ENCODE measurements at regions not wholly inside any gene's neighbourhood (a gene's known extent, or its start where the extent isn't known, plus 50 kb on each side); places are given as distances from the start of the nearest gene placed in this dataset.

- Histone ChIP-seq H3K4me3 (no peak overlapping the region), H3K4me1 (no peaks in the 10 kb centered on the region), H3K36me3 (no peaks in the 10 kb centered on the region), H3K9me3 (no peaks in the 10 kb centered on the region), H3K27ac (no peak overlapping the region), H3K27me3 (no peaks in the 10 kb centered on the region)
- TF ChIP-seq POLR2A (IDR thresholded peaks at IDR 0.05) (no peak), CTCF (IDR thresholded peaks at IDR 0.05) (no peak)
- ATAC-seq = no peak
- DNase-seq = peak in 1 of 3 donors; percentile 24
- 91% methylated on average over 9 of the region's 15 CpGs for WGBS (ENCODE audit: insufficient coverage, low coverage, low lambda C conversion rate, missing lambda C conversion rate)
- intact Hi-C loops (cut with DNase I) = no loop called here
Measured at GRCh38 chr10:78923647-78924318, 145.0 kb upstream of the ZMIZ1 start.

GRCh38 chr10:78924319-78925003, 144.3 kb upstream of the ZMIZ1 start:
- no peak overlapping the region for H3K4me3 ChIP-seq
- H3K27ac ChIP-seq = no peak overlapping the region
- H3K27me3 ChIP-seq = no peaks in the 10 kb centered on the region
- no peak for TF ChIP-seq CTCF (IDR thresholded peaks at IDR 0.05)
- ATAC-seq = no peak
- H3K9me3 ChIP-seq = no peaks in the 10 kb centered on the region
- 65% methylated on average over 6 of the region's 7 CpGs for WGBS (ENCODE audit: insufficient coverage, low coverage, low lambda C conversion rate, missing lambda C conversion rate)
- intact Hi-C loops (cut with DNase I) = no loop called here
- no peaks in the 10 kb centered on the region for H3K36me3 ChIP-seq
- no peak for DNase-seq
- H3K4me1 ChIP-seq = no peaks in the 10 kb centered on the region

GRCh38 chr10:78925275-78925674, 143.5 kb upstream of the ZMIZ1 start:
- 96% methylated on average over 4 of the region's 6 CpGs for WGBS (ENCODE audit: insufficient coverage, low coverage, low lambda C conversion rate, missing lambda C conversion rate)
- intact Hi-C loops (cut with DNase I) = no loop called here

GRCh38 chr10:78925800-78926319, 142.9 kb upstream of the ZMIZ1 start:
- Histone ChIP-seq H3K27ac (no peak overlapping the region), H3K4me3 (no peak overlapping the region), H3K9me3 (no peaks in the 10 kb centered on the region), H3K36me3 (no peaks in the 10 kb centered on the region), H3K4me1 (no peaks in the 10 kb centered on the region), H3K27me3 (no peaks in the 10 kb centered on the region)
- ATAC-seq (no peak), DNase-seq (no peak)
- WGBS (ENCODE audit: insufficient coverage, low coverage, low lambda C conversion rate, missing lambda C conversion rate) = 61% methylated on average over 6 of the region's 6 CpGs
- TF ChIP-seq CTCF (IDR thresholded peaks at IDR 0.05) (no peak), POLR2A (IDR thresholded peaks at IDR 0.05) (no peak)
- intact Hi-C loops (cut with DNase I) = no loop called here

More at GRCh38 chr10:78925275-78925674, 143.5 kb upstream of the ZMIZ1 start:
- DNase-seq (peak in 1 of 3 donors; percentile 42), ATAC-seq (no peak)
- H3K36me3 ChIP-seq = no peaks in the 10 kb centered on the region
- H3K4me3 ChIP-seq = no peak overlapping the region
- TF ChIP-seq CTCF (IDR thresholded peaks at IDR 0.05) (no peak), POLR2A (IDR thresholded peaks at IDR 0.05) (no peak)
- no peaks in the 10 kb centered on the region for H3K27me3 ChIP-seq
- H3K9me3 ChIP-seq = no peaks in the 10 kb centered on the region
- H3K27ac ChIP-seq = no peak overlapping the region
- no peaks in the 10 kb centered on the region for H3K4me1 ChIP-seq

All from right lobe of liver (tissue), 6 donors.